ENCODE measurements at regions not wholly inside any gene's neighbourhood (a gene's known extent, or its start where the extent isn't known, plus 50 kb on each side); places are given as distances from the start of the nearest gene placed in this dataset.
A peak's percentile ranks its signal among the peaks of the same experiment; 100 is the strongest.
"Not testable (repeated sequence)": the region's sequence is repeated elsewhere in the genome, so short reads cannot be mapped to it uniquely, and the experiment has no call there.

GRCh38 chr4:181834071-181834470 is 409.1 kb upstream of the TENM3 start:
- DNase-seq, result no peak

GRCh38 chr4:181835348-181835747 is 407.9 kb upstream of the TENM3 start:
- no peak for DNase-seq

GRCh38 chr4:181838253-181838652 is 404.9 kb upstream of the TENM3 start:
- no peak for DNase-seq

GRCh38 chr4:181843797-181844196 is 399.4 kb upstream of the TENM3 start:
- DNase-seq, result not testable (repeated sequence)

GRCh38 chr4:181845617-181846016 is 397.6 kb upstream of the TENM3 start:
- no peak for DNase-seq

- DNase-seq, result no peak
These were observed 396.3 kb upstream of the TENM3 start for GRCh38 chr4:181846934-181847333.

- no peak for DNase-seq
These were observed 394.8 kb upstream of the TENM3 start for GRCh38 chr4:181848357-181848756.

- no peak for DNase-seq
These were observed 393.7 kb upstream of the TENM3 start for GRCh38 chr4:181849472-181849871.

GRCh38 chr4:181853881-181854511 is 389.2 kb upstream of the TENM3 start:
- DNase-seq, result no peak

GRCh38 chr4:181855307-181855706 is 387.9 kb upstream of the TENM3 start:
- DNase-seq, result no peak

GRCh38 chr4:181857471-181857870 is 385.7 kb upstream of the TENM3 start:
- DNase-seq, result not testable (repeated sequence)

GRCh38 chr4:181858741-181859140 is 384.5 kb upstream of the TENM3 start:
- no peak for DNase-seq

GRCh38 chr4:181859439-181859838 is 383.8 kb upstream of the TENM3 start:
- no peak for DNase-seq

- DNase-seq, result no peak
These were observed 383.0 kb upstream of the TENM3 start for GRCh38 chr4:181860157-181860556.

GRCh38 chr4:181860668-181861067 is 382.5 kb upstream of the TENM3 start:
- DNase-seq, result no peak

GRCh38 chr4:181863856-181864255 is 379.3 kb upstream of the TENM3 start:
- no peak for DNase-seq

GRCh38 chr4:181870326-181870725 is 372.9 kb upstream of the TENM3 start:
- DNase-seq, result no peak

- no peak for DNase-seq
These were observed 368.6 kb upstream of the TENM3 start for GRCh38 chr4:181874602-181875001.

- no peak for DNase-seq
These were observed 365.8 kb upstream of the TENM3 start for GRCh38 chr4:181877329-181877848.

- no peak for DNase-seq
These were observed 353.2 kb upstream of the TENM3 start for GRCh38 chr4:181890031-181890430.

- DNase-seq, result no peak
These were observed 352.3 kb upstream of the TENM3 start for GRCh38 chr4:181890911-181891310.

GRCh38 chr4:181896614-181897013 is 346.6 kb upstream of the TENM3 start:
- no peak for DNase-seq

GRCh38 chr4:181897935-181898334 is 345.3 kb upstream of the TENM3 start:
- DNase-seq, result peak; percentile 19

- DNase-seq, result not testable (repeated sequence)
These were observed 340.8 kb upstream of the TENM3 start for GRCh38 chr4:181902404-181902803.

- no peak for DNase-seq
These were observed 337.5 kb upstream of the TENM3 start for GRCh38 chr4:181905708-181906107.
